Trophoblast cell (in vitro differentiated cells and primary cell): ENCODE measurements at regions not wholly inside any gene's neighbourhood (a gene's known extent, or its start where the extent isn't known, plus 50 kb on each side); places are given as distances from the start of the nearest gene placed in this dataset.

ENCODE experiments used
- DNase-seq, 2 donors: peaks; one replicate each; pipeline ENCODE4 v3.0.0-alpha.2; 2016
- H2AFZ ChIP-seq: 2 replicates; pipeline ENCODE4 v1.6.1; 2013; ENCODE audit warnings: low read length, moderate library complexity, mild to moderate bottlenecking; ENCODE audit not compliant: insufficient read depth, poor library complexity
- H2AK5ac ChIP-seq: 2 replicates; pipeline ENCODE4 v1.6.1; 2013; ENCODE audit warnings: mild to moderate bottlenecking, low read length
- H2BK120ac ChIP-seq: 2 replicates; pipeline ENCODE4 v1.6.1; 2013; ENCODE audit warnings: low read length, mild to moderate bottlenecking, moderate library complexity; ENCODE audit not compliant: insufficient read depth, poor library complexity
- H2BK12ac ChIP-seq: 2 replicates; pipeline ENCODE4 v1.6.1; 2013; ENCODE audit warnings: mild to moderate bottlenecking, low read length, moderate library complexity
- H2BK5ac ChIP-seq: 2 replicates; pipeline ENCODE4 v1.6.1; 2013; ENCODE audit warnings: low read length, low read depth, moderate library complexity, mild to moderate bottlenecking; ENCODE audit not compliant: poor library complexity
- H3K14ac ChIP-seq: 2 replicates; pipeline ENCODE4 v1.6.1; 2013; ENCODE audit warnings: mild to moderate bottlenecking, low read length
- H3K18ac ChIP-seq: 2 replicates; pipeline ENCODE4 v1.6.1; 2013; ENCODE audit warnings: mild to moderate bottlenecking, low read length
- H3K23ac ChIP-seq: 2 replicates; pipeline ENCODE4 v1.6.1; 2013; ENCODE audit warnings: low read length
- H3K27ac ChIP-seq: 2 replicates; pipeline ENCODE4 v1.5.1; 2013; ENCODE audit warnings: low read depth, mild to moderate bottlenecking, inconsistent platforms, low read length, moderate library complexity
- H3K27me3 ChIP-seq: 2 replicates; pipeline ENCODE4 v1.6.1; 2013; ENCODE audit warnings: inconsistent platforms, mild to moderate bottlenecking, low read length, moderate library complexity; ENCODE audit not compliant: insufficient read depth
- H3K36me3 ChIP-seq, 2 experiments: 1 replicate in 1 of 2; 2 replicates in 1 of 2; pipeline ENCODE4 v1.6.1; 2013; ENCODE audit warnings: low read length in 2 of 2, mild to moderate bottlenecking in 2 of 2, moderate library complexity in 1 of 2; ENCODE audit not compliant: insufficient read depth in 2 of 2, control insufficient read depth in 1 of 2
- H3K4ac ChIP-seq: 2 replicates; pipeline ENCODE4 v1.6.1; 2013; ENCODE audit warnings: low read depth, mild to moderate bottlenecking, low read length, moderate library complexity
- H3K4me1 ChIP-seq, 2 experiments: 1 replicate in 1 of 2; 2 replicates in 1 of 2; pipeline ENCODE4 v1.6.1; 2013; ENCODE audit warnings: low read length in 2 of 2, mild to moderate bottlenecking in 2 of 2, moderate library complexity in 1 of 2; ENCODE audit not compliant: insufficient read depth in 2 of 2, control insufficient read depth in 1 of 2
- H3K4me2 ChIP-seq: 2 replicates; pipeline ENCODE4 v1.6.1; 2013; ENCODE audit warnings: inconsistent platforms, mild to moderate bottlenecking, low read length, moderate library complexity
- H3K4me3 ChIP-seq: 2 replicates; pipeline ENCODE4 v1.5.1; 2013; ENCODE audit warnings: mild to moderate bottlenecking, low read depth, low read length, inconsistent platforms
- H3K79me1 ChIP-seq: one replicate; pipeline ENCODE4 v1.6.1; 2013; ENCODE audit warnings: low read length
- H3K79me2 ChIP-seq: 2 replicates; pipeline ENCODE4 v1.6.1; 2013; ENCODE audit warnings: low read length, mild to moderate bottlenecking; ENCODE audit not compliant: control insufficient read depth, insufficient read depth, poor library complexity
- H3K9ac ChIP-seq: 2 replicates; pipeline ENCODE4 v1.6.1; 2013; ENCODE audit warnings: mild to moderate bottlenecking, low read length
- H3K9me3 ChIP-seq: 2 replicates; pipeline ENCODE4 v1.6.1; 2013; ENCODE audit warnings: low read depth, mild to moderate bottlenecking, control low read depth, inconsistent platforms, low read length; ENCODE audit not compliant: insufficient read depth
- H4K12ac ChIP-seq: 2 replicates; pipeline ENCODE4 v1.6.1; 2013; ENCODE audit warnings: low read depth, mild to moderate bottlenecking, low read length, moderate library complexity
- H4K8ac ChIP-seq: 2 replicates; pipeline ENCODE4 v1.6.1; 2013; ENCODE audit warnings: low read depth, mild to moderate bottlenecking, low read length, moderate library complexity
- H4K91ac ChIP-seq: one replicate; pipeline ENCODE4 v1.6.1; 2013; ENCODE audit warnings: low read depth, mild to moderate bottlenecking, low read length, moderate library complexity
- WGBS: extraction: QIAGEN DNeasy Blood & Tissue Kit; methylation state at CpG from one replicate; pipeline ENCODE4 v1.1.7; 2013; ENCODE audit warnings: missing lambda C conversion rate; ENCODE audit not compliant: insufficient read length, insufficient coverage; ENCODE audit errors: extremely low coverage; 5-methylcytosine and 5-hydroxymethylcytosine counted together

DNA sequence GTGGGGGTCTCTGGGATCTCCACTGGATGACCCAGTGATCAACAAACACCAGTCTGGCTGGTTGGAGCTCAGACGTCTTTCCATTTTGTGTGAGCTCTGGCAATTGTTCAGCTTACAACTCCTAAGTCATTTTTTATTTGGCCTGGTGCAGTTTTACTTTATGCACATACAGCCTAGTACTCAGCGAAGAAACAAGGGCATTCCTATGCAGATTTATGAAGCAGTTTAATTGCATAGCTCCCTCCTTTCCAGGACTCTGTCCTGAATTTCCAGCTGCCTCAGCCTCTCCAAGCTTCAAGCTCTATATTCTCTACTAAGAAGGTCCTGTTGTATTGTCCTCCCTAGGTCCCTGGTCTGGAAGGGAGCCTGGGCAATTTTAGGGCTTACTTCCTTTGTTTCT is 145.6 kb upstream of the GALNT17 start:
- Histone ChIP-seq H3K79me2 (no peaks in the 10 kb centered on the region), H3K4me1 (peaks cover 0 to 4% of the 10 kb centered on the region in 2 experiments), H3K4me2 (no peak overlapping the region), H2BK5ac (no peak overlapping the region), H4K8ac (no peak overlapping the region), H4K91ac (no peak overlapping the region), H3K18ac (no peak overlapping the region), H3K23ac (no peak overlapping the region), H3K4me3 (no peak overlapping the region), H3K36me3 (no peaks in the 10 kb centered on the region), H3K9ac (no peak overlapping the region), H3K4ac (no peak overlapping the region), H2AFZ (no peak overlapping the region), H3K27ac (no peak overlapping the region), H3K79me1 (no peaks in the 10 kb centered on the region), H3K27me3 (no peaks in the 10 kb centered on the region), H2BK12ac (no peak overlapping the region), H2AK5ac (no peak overlapping the region), H4K12ac (no peak overlapping the region), H2BK120ac (no peak overlapping the region), H3K14ac (no peak overlapping the region), H3K9me3 (no peaks in the 10 kb centered on the region)
- DNase-seq = no peak
- WGBS = no CpG with 5 or more reads among the region's 2 CpGs

DNA sequence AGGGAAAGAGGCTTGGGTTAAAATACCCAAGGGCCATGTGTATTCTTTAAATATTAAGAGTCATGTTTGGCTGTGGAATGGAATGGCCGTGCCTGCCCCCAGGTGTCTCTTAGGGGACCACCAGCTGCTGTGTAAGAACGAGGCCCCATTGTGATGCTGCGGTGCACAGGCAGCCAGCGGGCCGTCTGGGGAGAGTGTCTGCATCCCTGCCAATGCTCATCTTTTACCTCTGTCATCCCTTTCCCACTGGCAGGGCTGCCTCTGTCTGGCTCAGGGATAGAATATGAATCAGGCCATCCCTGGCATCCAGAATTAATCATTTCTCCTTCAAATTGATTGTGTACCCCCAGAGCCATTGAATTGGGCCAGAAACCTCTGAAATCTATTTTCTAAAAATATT is 137.8 kb upstream of the GALNT17 start:
- WGBS = no CpG with 5 or more reads among the region's 5 CpGs

DNA sequence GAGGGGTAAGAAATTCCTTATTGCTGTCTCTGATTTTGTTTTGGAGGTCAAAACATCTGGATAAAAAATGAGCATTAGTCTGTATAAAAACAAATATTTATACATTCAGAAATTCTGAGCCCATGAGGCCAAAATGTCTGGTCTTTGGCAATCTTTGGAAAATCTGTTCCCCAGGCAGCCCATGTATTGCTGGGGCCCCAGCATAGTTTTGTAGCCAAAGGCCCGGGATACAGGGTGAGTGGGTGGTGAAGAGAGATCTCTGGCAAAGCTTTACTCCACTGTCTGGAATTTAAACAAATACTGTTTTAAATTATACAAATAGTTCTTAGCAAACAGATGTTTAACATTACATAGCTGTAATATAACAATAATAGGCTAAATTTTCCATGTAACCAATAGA is 134.7 kb upstream of the GALNT17 start:
- Histone ChIP-seq H2BK5ac (no peak overlapping the region), H3K4me1 (no peaks in the 10 kb centered on the region), H2AK5ac (no peak overlapping the region), H4K8ac (no peak overlapping the region), H3K4ac (no peak overlapping the region), H3K14ac (no peak overlapping the region), H2AFZ (no peak overlapping the region), H3K18ac (no peak overlapping the region), H3K27me3 (no peaks in the 10 kb centered on the region), H3K4me3 (no peak overlapping the region), H2BK120ac (no peak overlapping the region), H3K9me3 (no peaks in the 10 kb centered on the region), H3K79me1 (no peaks in the 10 kb centered on the region), H3K23ac (no peak overlapping the region), H4K91ac (no peak overlapping the region), H3K4me2 (no peak overlapping the region), H3K27ac (no peak overlapping the region), H3K79me2 (no peaks in the 10 kb centered on the region), H4K12ac (no peak overlapping the region), H3K36me3 (no peaks in the 10 kb centered on the region), H3K9ac (no peak overlapping the region), H2BK12ac (no peak overlapping the region)
- DNase-seq = no peak
- WGBS = no CpG with 5 or more reads among the region's 1 CpG

More for the DNA sequence above, 137.8 kb upstream of the GALNT17 start:
- Histone ChIP-seq H2AFZ (no peak overlapping the region), H4K8ac (no peak overlapping the region), H3K27ac (no peak overlapping the region), H2AK5ac (no peak overlapping the region), H3K4ac (no peak overlapping the region), H3K4me3 (no peak overlapping the region), H4K91ac (no peak overlapping the region), H3K36me3 (no peaks in the 10 kb centered on the region), H3K79me1 (no peaks in the 10 kb centered on the region), H3K4me1 (no peaks in the 10 kb centered on the region), H3K23ac (no peak overlapping the region), H3K79me2 (no peaks in the 10 kb centered on the region), H3K27me3 (no peaks in the 10 kb centered on the region), H3K18ac (no peak overlapping the region), H3K14ac (no peak overlapping the region), H3K4me2 (no peak overlapping the region), H3K9me3 (no peaks in the 10 kb centered on the region), H4K12ac (no peak overlapping the region), H2BK5ac (no peak overlapping the region), H2BK120ac (no peak overlapping the region), H2BK12ac (no peak overlapping the region), H3K9ac (no peak overlapping the region)
- DNase-seq = no peak

DNA sequence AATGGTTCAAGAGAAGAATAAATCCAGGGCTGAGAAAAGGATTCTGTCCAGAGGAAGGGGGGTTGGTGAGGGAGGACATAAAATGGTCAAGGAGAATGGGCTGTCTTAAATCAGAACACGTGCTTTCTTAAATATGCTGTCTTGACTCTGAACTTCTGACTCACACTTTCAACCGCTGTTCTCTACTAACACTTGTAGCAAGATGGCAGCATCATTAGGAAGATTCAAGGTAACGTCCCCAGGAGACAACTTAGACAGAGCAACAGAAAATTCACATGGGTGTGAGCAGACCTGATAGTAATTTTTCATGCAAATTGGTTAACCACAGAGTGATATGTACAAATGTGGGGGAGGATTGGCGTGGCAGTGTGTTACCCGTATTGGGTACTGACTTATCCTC is 126.8 kb upstream of the GALNT17 start:
- Histone ChIP-seq H2AK5ac (no peak overlapping the region), H4K91ac (no peak overlapping the region), H3K4ac (no peak overlapping the region), H4K12ac (no peak overlapping the region), H3K79me2 (no peaks in the 10 kb centered on the region), H3K9ac (no peak overlapping the region), H3K4me2 (no peak overlapping the region), H3K4me3 (no peak overlapping the region), H3K4me1 (no peaks in the 10 kb centered on the region), H3K27me3 (no peaks in the 10 kb centered on the region), H3K79me1 (no peaks in the 10 kb centered on the region), H2AFZ (no peak overlapping the region), H3K23ac (no peak overlapping the region), H2BK12ac (no peak overlapping the region), H3K9me3 (no peaks in the 10 kb centered on the region), H3K36me3 (no peaks in the 10 kb centered on the region), H3K27ac (no peak overlapping the region), H2BK5ac (no peak overlapping the region), H4K8ac (no peak overlapping the region), H3K18ac (no peak overlapping the region), H2BK120ac (no peak overlapping the region), H3K14ac (no peak overlapping the region)
- DNase-seq = no peak
- no CpG with 5 or more reads among the region's 5 CpGs for WGBS
